Colon (tissue), 2 donors: ENCODE measurements at regions not wholly inside any gene's neighbourhood (a gene's known extent, or its start where the extent isn't known, plus 50 kb on each side); places are given as distances from the start of the nearest gene placed in this dataset.
"Not testable (repeated sequence)": the region's sequence is repeated elsewhere in the genome, so short reads cannot be mapped to it uniquely, and the experiment has no call there.

Experiments used
- FAIRE-seq: peaks from 2 replicates; lab custom pipeline; 2012; peaks lifted over from hg19 to GRCh38; lab: Jason Lieb, UNC
- donor health status: control.
- donor health status: control.

DNA sequence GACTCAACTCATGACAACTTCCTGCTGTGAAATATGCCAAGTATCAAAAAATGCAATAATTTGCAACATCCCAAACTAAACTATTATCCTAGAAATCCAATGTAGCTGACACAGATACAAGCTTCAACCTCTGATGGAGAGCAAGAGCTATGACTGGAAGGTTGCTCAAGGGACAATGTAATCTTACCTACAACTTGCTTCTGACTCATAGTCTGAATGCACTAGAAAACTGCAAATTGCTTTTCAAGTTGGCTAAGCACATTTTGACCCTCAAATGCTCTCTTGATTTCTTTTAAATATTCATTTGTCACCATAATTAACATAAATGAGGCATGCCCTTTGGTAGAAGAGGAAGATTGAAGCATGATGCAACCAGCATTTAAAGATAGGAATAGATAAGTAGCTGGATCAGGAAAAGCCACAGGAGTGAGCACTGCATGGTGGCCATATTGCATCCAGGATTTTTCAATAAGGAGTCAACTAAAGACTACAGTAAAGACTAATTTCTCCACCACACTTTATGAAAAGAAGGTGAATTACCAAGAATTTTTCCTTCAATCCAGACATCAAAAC lies 630.8 kb upstream of the GBE1 start:
- no peak for FAIRE-seq

GRCh38 chr3:82390868-82391267 lies 629.4 kb upstream of the GBE1 start:
- FAIRE-seq, result no peak

DNA sequence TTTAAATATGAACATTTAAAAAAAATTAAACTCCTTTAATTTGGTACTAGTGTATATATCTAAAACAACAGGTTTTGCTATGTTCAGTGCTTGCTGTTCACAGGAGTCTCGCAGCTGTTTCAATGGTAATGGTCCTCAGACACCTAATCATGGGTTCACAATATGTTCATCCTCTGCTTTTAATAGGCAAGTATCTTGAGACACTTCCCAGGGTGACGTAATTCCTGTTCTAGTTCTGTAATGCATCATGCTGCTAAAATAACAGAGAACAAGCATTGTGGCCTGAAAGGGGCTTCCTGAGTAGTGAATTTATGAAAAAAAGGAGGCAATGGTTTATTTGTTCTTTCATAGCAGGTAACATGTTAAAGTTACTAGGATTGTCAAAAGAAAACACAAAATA lies 625.2 kb upstream of the GBE1 start:
- FAIRE-seq, result no peak

GRCh38 chr3:82384181-82384580 lies 622.7 kb upstream of the GBE1 start:
- no peak for FAIRE-seq

GRCh38 chr3:82382831-82383230 lies 621.4 kb upstream of the GBE1 start:
- no peak for FAIRE-seq

DNA sequence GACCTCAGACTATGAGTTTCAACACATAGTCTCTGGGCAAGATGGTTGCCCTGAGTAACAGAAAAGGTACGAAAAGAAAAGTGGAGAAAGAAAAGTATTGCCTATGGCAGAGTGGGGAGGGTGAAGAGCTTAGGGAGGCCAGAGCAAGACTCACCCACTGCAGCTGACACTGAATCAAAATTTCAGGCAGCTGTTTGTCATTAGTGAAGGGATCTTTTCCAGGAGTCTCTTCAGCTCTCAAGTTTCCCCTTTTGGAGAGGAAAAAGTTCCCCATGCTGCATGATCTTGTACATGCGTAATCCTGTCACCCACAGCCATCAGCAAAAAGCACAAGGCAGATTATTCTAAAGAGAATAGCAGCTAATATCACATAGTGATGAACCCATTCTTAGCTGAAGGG lies 616.9 kb upstream of the GBE1 start:
- FAIRE-seq, result no peak

DNA sequence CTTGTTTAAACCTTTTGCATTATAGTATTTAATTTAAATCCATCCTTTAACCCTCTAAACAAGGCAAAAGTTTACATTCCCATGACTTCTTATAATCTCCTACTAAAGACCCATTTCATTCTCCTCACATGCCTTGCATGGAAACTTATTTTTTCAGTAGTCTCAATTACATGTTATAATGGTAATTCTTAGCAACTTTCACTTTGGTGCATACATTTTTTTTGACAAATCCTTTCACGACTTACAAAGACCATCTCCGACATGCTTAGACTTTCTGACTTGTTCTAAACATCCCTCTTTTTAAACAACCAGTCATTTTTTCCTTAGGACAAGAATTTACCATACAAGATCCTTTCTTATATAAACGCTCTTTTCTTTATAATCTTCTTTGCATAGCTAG lies 615.4 kb upstream of the GBE1 start:
- FAIRE-seq, result no peak

- FAIRE-seq, result not testable (repeated sequence)
Measured at GRCh38 chr3:82373833-82374232, 612.4 kb upstream of the GBE1 start.

- FAIRE-seq, result no peak
Measured at GRCh38 chr3:82364827-82365226, 603.4 kb upstream of the GBE1 start.

DNA sequence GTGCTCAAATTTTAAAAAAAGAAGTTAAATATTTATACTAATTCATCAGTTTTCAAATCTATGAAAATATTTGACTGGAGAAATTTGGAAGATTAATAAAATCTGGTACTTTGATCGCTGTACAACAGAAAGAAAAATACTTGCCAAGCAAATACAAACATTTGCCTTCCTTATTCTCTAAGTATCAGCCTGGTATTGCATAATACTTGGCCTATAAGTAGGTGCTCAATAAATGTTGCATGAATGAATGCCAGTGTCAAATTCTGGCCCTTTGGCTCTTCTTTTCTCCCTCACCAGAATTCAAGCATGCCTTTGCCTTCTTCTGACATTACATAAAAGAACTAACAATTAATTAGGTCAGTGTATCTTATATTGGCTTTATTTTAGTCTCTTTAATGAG lies 601.7 kb upstream of the GBE1 start:
- no peak for FAIRE-seq

DNA sequence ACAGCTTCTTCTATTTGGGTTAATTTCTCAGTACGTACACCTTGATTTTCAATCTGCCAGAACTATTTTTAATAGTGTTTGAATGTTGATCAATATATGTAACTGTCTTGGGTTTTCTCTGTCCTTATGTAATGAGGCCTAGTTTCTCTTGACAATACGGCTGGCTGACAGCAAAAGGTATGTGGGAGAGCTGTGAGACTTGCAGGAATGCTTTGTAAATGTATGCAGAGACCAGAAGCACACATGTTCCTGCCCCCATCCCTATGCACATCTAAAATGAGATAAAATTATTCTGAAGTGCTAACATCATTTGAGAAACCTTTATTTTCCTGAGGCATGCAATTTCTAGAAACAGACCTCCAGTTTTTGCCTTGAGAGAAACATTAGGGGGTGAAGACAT lies 593.8 kb upstream of the GBE1 start:
- FAIRE-seq, result no peak

GRCh38 chr3:82354228-82354627 lies 592.8 kb upstream of the GBE1 start:
- no peak for FAIRE-seq

GRCh38 chr3:82353306-82354171 lies 592.1 kb upstream of the GBE1 start:
- FAIRE-seq, result no peak

- no peak for FAIRE-seq
Measured at GRCh38 chr3:82347585-82347984, 586.1 kb upstream of the GBE1 start.

- FAIRE-seq, result no peak
Measured at GRCh38 chr3:82342521-82342920, 581.1 kb upstream of the GBE1 start.

GRCh38 chr3:82329300-82329699 lies 567.9 kb upstream of the GBE1 start:
- peak; percentile 72 for FAIRE-seq

GRCh38 chr3:82311901-82312300 lies 550.5 kb upstream of the GBE1 start:
- no peak for FAIRE-seq

- FAIRE-seq, result no peak
Measured at GRCh38 chr3:82308755-82309154, 547.3 kb upstream of the GBE1 start.

- no peak for FAIRE-seq
Measured at GRCh38 chr3:82306189-82306588, 544.7 kb upstream of the GBE1 start.

DNA sequence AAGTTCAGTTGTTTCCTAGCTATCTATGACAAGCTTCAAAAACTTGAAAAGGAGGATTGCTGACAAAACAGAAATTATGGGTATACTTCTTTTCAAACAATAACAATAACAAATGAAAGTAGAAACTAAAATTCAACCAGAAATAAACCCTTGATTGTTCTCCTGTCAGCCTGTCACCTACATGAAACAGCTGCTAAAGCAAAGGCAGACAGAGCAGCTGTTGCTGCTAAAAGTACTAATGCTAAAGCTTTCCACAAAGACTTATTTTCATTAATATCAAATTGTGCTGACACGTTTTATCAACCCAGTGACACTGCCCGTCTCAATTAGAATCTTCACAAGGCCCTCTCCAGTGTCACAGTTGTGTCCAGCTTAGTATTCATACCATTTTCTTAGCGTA lies 533.2 kb upstream of the GBE1 start:
- FAIRE-seq, result no peak

DNA sequence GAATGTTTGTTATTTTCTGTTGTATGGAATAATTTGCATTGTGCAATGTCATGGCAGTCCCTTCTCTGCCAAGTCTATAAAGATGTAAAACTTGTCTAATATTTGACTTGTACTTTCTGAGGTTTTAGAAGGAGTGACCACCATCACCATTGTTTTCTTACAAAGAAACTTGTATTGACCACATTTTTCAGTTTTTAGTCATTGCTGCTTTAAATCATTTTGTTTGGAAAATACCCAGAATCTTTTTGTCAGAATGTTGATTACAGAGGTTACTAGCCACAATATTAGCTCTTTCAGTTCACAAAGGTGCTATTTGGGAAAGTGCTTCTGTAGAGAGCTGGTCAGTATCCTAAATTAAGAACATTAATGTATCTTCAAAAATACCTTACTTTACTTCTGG lies 532.4 kb upstream of the GBE1 start:
- FAIRE-seq, result no peak

GRCh38 chr3:82293435-82293834 lies 532.0 kb upstream of the GBE1 start:
- no peak for FAIRE-seq

DNA sequence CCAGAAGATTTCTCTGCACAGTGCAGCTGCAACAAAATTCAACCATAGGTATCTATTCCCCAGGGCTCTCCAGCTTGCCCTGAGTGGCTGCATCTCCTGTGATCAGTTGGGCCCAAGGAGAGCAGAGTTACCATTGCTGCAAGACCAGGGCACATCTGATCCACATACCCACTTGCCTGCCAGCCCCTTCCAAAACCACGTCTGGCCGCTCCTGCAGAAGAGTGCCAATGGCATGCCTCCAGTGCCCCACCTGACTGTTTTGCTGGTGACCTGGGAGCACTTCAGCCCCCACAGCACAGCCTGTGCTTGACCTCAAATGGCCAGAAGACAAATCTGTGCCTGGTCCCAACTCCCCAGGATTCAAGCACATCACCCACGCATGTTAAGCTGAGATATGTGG lies 526.1 kb upstream of the GBE1 start:
- FAIRE-seq, result no peak

GRCh38 chr3:82281205-82281604 lies 519.8 kb upstream of the GBE1 start:
- FAIRE-seq, result no peak
